ENCODE measurements at regions not wholly inside any gene's neighbourhood (a gene's known extent, or its start where the extent isn't known, plus 50 kb on each side); places are given as distances from the start of the nearest gene placed in this dataset.
"Not testable (repeated sequence)": the region's sequence is repeated elsewhere in the genome, so short reads cannot be mapped to it uniquely, and the experiment has no call there.

DNA sequence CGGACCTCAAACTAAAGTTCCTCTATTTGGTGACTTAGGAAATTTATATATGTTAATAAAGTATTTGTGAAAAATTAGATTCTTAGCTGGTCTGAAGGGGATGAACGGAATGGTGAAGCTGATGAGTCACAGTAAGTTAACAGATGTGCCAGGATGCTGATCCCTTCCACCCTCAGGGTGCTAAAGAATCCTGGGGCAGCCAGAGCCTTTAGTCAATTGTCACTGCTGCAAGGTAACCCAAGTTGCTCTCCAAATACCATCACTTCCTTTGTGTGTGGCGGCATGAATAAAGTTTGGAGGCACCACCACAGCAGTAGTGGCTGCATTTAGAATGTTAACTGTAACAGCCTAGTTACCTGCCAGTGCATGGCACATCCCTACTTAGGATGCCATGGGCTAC is 222.6 kb upstream of the PPP1R3A start:
- Mint-ChIP-seq H3K27me3 (ENCODE audit: low read depth) (no peaks in the 10 kb centered on the region), H3K4me1 (ENCODE audit: low read depth) (no peaks in the 10 kb centered on the region), H3K9me3 (no peaks in the 10 kb centered on the region), H3K4me3 (no peak overlapping the region), H3K36me3 (ENCODE audit: low read depth) (no peaks in the 10 kb centered on the region), H3K27ac (no peak overlapping the region)

DNA sequence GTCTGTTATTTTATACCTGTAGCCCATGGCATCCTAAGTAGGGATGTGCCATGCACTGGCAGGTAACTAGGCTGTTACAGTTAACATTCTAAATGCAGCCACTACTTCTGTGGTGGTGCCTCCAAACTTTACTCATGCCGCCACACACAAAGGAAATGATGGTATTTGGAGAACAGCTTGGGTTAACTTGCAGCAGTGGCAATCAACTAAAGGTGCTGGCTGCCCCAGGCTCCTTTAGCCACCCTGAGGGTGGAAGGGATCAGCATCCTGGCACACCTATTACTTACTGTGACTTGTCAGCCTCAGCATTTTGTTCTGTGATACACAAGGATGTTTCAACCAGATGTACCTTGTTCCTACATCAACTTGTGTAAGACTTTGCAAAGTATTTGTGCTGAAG is 221.8 kb upstream of the PPP1R3A start:
- H3K9me3 Mint-ChIP-seq: no peaks in the 10 kb centered on the region
- H3K27me3 Mint-ChIP-seq (ENCODE audit: low read depth): no peaks in the 10 kb centered on the region
- no peak overlapping the region for H3K27ac Mint-ChIP-seq
- no peaks in the 10 kb centered on the region for H3K4me1 Mint-ChIP-seq (ENCODE audit: low read depth)
- H3K4me3 Mint-ChIP-seq: no peak overlapping the region
- H3K36me3 Mint-ChIP-seq (ENCODE audit: low read depth): no peaks in the 10 kb centered on the region

DNA sequence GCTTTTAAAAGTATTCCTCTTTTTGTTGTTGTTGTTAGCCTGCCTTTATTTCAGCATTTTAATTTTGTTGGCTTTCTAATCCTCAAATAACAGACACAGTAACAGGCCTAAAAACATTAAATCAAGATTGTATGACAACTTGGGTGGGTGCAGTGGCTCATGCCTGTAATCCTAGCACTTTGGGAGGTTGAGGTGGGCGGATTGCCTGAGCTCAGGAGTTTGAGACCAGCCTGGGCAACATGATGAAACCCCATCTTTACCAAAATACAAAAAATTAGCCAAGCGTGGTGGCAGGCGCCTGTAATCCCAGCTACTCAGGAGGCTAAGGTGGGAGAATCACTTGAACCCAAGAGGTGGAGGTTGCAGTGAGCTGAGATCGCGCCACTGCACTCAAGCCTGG is 220.9 kb upstream of the PPP1R3A start:
- H3K9me3 Mint-ChIP-seq; H3K4me1 Mint-ChIP-seq (ENCODE audit: low read depth); H3K27ac Mint-ChIP-seq; H3K27me3 Mint-ChIP-seq (ENCODE audit: low read depth); H3K36me3 Mint-ChIP-seq (ENCODE audit: low read depth); H3K4me3 Mint-ChIP-seq: not testable (repeated sequence)

DNA sequence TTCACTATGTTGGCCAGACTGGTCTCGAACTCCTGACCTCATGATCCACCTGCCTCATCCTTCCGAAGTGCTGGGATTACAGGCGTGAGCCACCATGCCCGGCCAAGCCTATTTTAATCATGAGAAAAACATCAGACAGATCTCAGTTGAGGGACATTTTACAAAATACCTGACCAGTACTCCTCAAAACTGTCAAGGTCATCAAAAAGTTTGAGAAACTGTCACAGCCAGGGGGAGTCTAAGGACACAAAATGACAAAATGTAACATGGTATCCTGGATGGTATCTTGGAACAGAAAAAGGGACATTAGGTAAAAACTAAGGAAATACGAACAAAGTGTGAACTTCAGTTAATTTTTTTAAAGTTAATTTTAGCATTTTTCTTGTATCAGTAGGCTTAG is 219.8 kb upstream of the PPP1R3A start:
- Mint-ChIP-seq H3K27me3 (ENCODE audit: low read depth) (no peaks in the 10 kb centered on the region), H3K4me3 (no peak overlapping the region), H3K36me3 (ENCODE audit: low read depth) (no peaks in the 10 kb centered on the region), H3K9me3 (no peaks in the 10 kb centered on the region), H3K4me1 (ENCODE audit: low read depth) (no peaks in the 10 kb centered on the region), H3K27ac (no peak overlapping the region)

GRCh38 chr7:114133717-114134116 is 214.9 kb upstream of the PPP1R3A start:
- H3K27me3 Mint-ChIP-seq (ENCODE audit: low read depth): no peaks in the 10 kb centered on the region
- H3K27ac Mint-ChIP-seq: no peak overlapping the region
- H3K36me3 Mint-ChIP-seq (ENCODE audit: low read depth): no peaks in the 10 kb centered on the region
- H3K4me3 Mint-ChIP-seq: no peak overlapping the region
- H3K9me3 Mint-ChIP-seq: no peaks in the 10 kb centered on the region
- H3K4me1 Mint-ChIP-seq (ENCODE audit: low read depth): no peaks in the 10 kb centered on the region

GRCh38 chr7:114130866-114131265 is 212.1 kb upstream of the PPP1R3A start:
- no peaks in the 10 kb centered on the region for H3K27me3 Mint-ChIP-seq (ENCODE audit: low read depth)
- no peak overlapping the region for H3K27ac Mint-ChIP-seq
- H3K9me3 Mint-ChIP-seq: no peaks in the 10 kb centered on the region
- H3K36me3 Mint-ChIP-seq (ENCODE audit: low read depth): no peaks in the 10 kb centered on the region
- no peak overlapping the region for H3K4me3 Mint-ChIP-seq
- H3K4me1 Mint-ChIP-seq (ENCODE audit: low read depth): no peaks in the 10 kb centered on the region

- no peaks in the 10 kb centered on the region for H3K9me3 Mint-ChIP-seq
- H3K27me3 Mint-ChIP-seq (ENCODE audit: low read depth): no peaks in the 10 kb centered on the region
- no peak overlapping the region for H3K4me3 Mint-ChIP-seq
- no peak overlapping the region for H3K27ac Mint-ChIP-seq
- no peaks in the 10 kb centered on the region for H3K4me1 Mint-ChIP-seq (ENCODE audit: low read depth)
- no peaks in the 10 kb centered on the region for H3K36me3 Mint-ChIP-seq (ENCODE audit: low read depth)
These were observed 210.1 kb upstream of the PPP1R3A start for GRCh38 chr7:114128880-114129279.

DNA sequence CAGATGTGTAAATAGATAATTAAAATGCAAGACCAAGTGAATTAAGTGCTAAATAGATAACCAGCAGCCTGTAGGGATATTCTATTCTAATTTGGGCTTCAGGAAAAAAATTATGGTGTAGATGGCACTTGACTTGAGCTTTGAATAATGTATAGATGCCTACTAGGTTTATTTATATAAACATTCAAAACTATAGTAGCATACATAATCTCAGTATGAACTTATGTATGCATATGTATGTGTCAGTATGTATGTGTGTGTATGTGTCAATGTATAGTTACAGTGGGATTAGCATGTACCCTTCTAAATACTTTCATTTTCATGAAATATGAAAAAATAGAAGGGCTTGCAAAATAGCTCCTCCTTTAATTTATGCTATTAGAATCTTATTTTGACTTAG is 207.3 kb upstream of the PPP1R3A start:
- H3K4me1 Mint-ChIP-seq (ENCODE audit: low read depth): no peaks in the 10 kb centered on the region
- H3K9me3 Mint-ChIP-seq: no peaks in the 10 kb centered on the region
- no peak overlapping the region for H3K4me3 Mint-ChIP-seq
- no peak overlapping the region for H3K27ac Mint-ChIP-seq
- H3K27me3 Mint-ChIP-seq (ENCODE audit: low read depth): no peaks in the 10 kb centered on the region
- H3K36me3 Mint-ChIP-seq (ENCODE audit: low read depth): no peaks in the 10 kb centered on the region

DNA sequence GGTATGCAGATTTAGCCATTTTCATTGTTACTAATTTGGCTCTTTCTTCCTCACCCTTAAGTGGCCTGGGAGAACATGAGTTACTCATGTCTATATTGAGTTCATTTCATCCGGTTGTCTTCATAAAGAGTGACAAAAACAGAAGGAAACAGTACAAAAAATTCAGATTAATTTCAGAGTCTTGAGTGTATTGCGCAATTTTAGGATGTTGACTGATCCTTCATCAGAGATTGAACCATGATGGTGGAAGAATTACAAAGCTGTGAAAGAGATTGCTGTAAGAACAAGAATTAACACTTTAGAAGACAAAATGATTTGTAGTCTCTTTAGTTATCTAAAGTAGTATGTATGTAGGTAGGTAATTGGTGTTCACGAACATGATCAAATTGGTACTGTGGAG is 194.0 kb upstream of the PPP1R3A start:
- Mint-ChIP-seq H3K27me3 (ENCODE audit: low read depth) (no peaks in the 10 kb centered on the region), H3K36me3 (ENCODE audit: low read depth) (no peaks in the 10 kb centered on the region), H3K4me1 (ENCODE audit: low read depth) (no peaks in the 10 kb centered on the region), H3K9me3 (no peaks in the 10 kb centered on the region), H3K27ac (no peak overlapping the region), H3K4me3 (no peak overlapping the region)

DNA sequence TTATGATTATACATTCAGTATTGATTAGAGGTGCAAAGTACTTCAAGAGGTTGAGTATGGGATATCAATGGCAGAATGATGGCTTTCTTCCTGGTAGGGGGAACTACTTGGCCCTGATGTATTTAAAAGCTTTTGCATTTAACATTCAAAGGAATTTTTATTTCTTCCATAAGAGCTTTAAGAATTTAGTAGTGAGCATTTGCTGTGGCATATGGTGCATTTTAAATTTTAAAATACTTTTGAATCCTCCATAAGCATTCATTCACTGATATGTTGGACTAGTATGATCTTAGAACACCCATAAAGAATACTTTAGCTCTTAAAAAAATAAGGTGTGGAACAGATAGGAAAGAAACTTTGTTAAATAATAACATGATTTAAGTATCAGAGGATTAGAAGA is 191.9 kb upstream of the PPP1R3A start:
- Mint-ChIP-seq H3K9me3 (no peaks in the 10 kb centered on the region), H3K27ac (no peak overlapping the region), H3K4me3 (no peak overlapping the region), H3K4me1 (ENCODE audit: low read depth) (no peaks in the 10 kb centered on the region), H3K36me3 (ENCODE audit: low read depth) (no peaks in the 10 kb centered on the region), H3K27me3 (ENCODE audit: low read depth) (no peaks in the 10 kb centered on the region)

DNA sequence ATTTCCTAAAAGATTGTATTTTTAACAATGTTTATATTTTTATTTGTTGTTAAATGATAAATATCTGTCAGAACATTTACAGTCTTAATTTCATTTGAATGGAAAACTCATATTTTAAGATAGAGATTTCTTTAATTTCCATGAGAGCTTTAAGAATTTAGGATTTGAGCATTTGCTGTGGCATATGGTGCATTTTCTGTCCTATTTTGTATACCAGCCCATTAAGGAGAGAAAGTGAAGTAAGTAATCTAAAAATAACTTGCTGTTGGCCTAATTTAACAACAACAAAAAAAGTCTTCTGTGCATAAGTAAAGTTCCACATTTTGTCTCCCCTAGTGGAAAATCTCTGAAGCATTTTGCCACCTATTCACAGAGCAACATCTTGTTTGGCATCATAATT is 190.9 kb upstream of the PPP1R3A start:
- Mint-ChIP-seq H3K4me1 (ENCODE audit: low read depth) (no peaks in the 10 kb centered on the region), H3K36me3 (ENCODE audit: low read depth) (no peaks in the 10 kb centered on the region), H3K9me3 (no peaks in the 10 kb centered on the region), H3K27me3 (ENCODE audit: low read depth) (no peaks in the 10 kb centered on the region), H3K27ac (no peak overlapping the region), H3K4me3 (no peak overlapping the region)

GRCh38 chr7:114109304-114109703 is 190.5 kb upstream of the PPP1R3A start:
- no peaks in the 10 kb centered on the region for H3K9me3 Mint-ChIP-seq
- H3K36me3 Mint-ChIP-seq (ENCODE audit: low read depth): no peaks in the 10 kb centered on the region
- H3K27ac Mint-ChIP-seq: no peak overlapping the region

GRCh38 chr7:114108510-114108909 is 189.7 kb upstream of the PPP1R3A start:
- no peaks in the 10 kb centered on the region for H3K27me3 Mint-ChIP-seq (ENCODE audit: low read depth)
- no peaks in the 10 kb centered on the region for H3K9me3 Mint-ChIP-seq
- no peak overlapping the region for H3K4me3 Mint-ChIP-seq
- H3K4me1 Mint-ChIP-seq (ENCODE audit: low read depth): no peaks in the 10 kb centered on the region
- H3K36me3 Mint-ChIP-seq (ENCODE audit: low read depth): no peaks in the 10 kb centered on the region
- no peak overlapping the region for H3K27ac Mint-ChIP-seq

More at GRCh38 chr7:114109304-114109703, 190.5 kb upstream of the PPP1R3A start:
- Mint-ChIP-seq H3K27me3 (ENCODE audit: low read depth) (no peaks in the 10 kb centered on the region), H3K4me3 (no peak overlapping the region), H3K4me1 (ENCODE audit: low read depth) (no peaks in the 10 kb centered on the region)

GRCh38 chr7:114107522-114107921 is 188.7 kb upstream of the PPP1R3A start:
- Mint-ChIP-seq H3K4me1 (ENCODE audit: low read depth) (no peaks in the 10 kb centered on the region), H3K9me3 (no peaks in the 10 kb centered on the region), H3K27ac (no peak overlapping the region), H3K4me3 (no peak overlapping the region), H3K36me3 (ENCODE audit: low read depth) (no peaks in the 10 kb centered on the region), H3K27me3 (ENCODE audit: low read depth) (no peaks in the 10 kb centered on the region)

GRCh38 chr7:114104035-114104434 is 185.2 kb upstream of the PPP1R3A start:
- no peaks in the 10 kb centered on the region for H3K36me3 Mint-ChIP-seq (ENCODE audit: low read depth)
- H3K27ac Mint-ChIP-seq: no peak overlapping the region
- H3K4me1 Mint-ChIP-seq (ENCODE audit: low read depth): no peaks in the 10 kb centered on the region
- no peak overlapping the region for H3K4me3 Mint-ChIP-seq
- H3K9me3 Mint-ChIP-seq: no peaks in the 10 kb centered on the region
- peaks cover 7% of the 10 kb centered on the region for H3K27me3 Mint-ChIP-seq (ENCODE audit: low read depth)

- Mint-ChIP-seq H3K9me3 (no peaks in the 10 kb centered on the region), H3K4me1 (ENCODE audit: low read depth) (no peaks in the 10 kb centered on the region), H3K27ac (no peak overlapping the region), H3K27me3 (ENCODE audit: low read depth) (peaks cover 7% of the 10 kb centered on the region), H3K36me3 (ENCODE audit: low read depth) (no peaks in the 10 kb centered on the region), H3K4me3 (no peak overlapping the region)
These were observed 184.2 kb upstream of the PPP1R3A start for GRCh38 chr7:114102996-114103395.
